Thyroid gland (tissue), 4 donors: ENCODE measurements at regions not wholly inside any gene's neighbourhood (a gene's known extent, or its start where the extent isn't known, plus 50 kb on each side); places are given as distances from the start of the nearest gene placed in this dataset.
"Not testable (repeated sequence)": the region's sequence is repeated elsewhere in the genome, so short reads cannot be mapped to it uniquely, and the experiment has no call there.

ENCODE experiments used
- CTCF ChIP-seq, 6 experiments: fragments of 200-600 bp in 3 of 6; fragments of 450-650 bp in 3 of 6; sonication (generic) in 3 of 6; IDR thresholded peaks; one replicate each; pipeline ENCODE4 v1.5.1; 2016 to 2019; ENCODE audit warnings: antibody characterized with exemption in 6 of 6, mild to moderate bottlenecking in 2 of 6, inconsistent platforms in 1 of 6, moderate library complexity in 1 of 6
- POLR2A ChIP-seq, 2 donors: fragments of 450-650 bp; IDR thresholded peaks; one replicate each; pipeline ENCODE4 v1.6.1; 2017; ENCODE audit warnings: antibody characterized with exemption in 2 of 2, mild to moderate bottlenecking in 2 of 2, moderate library complexity in 1 of 2

- TF ChIP-seq CTCF, POLR2A (IDR thresholded peaks at IDR 0.05): not testable (repeated sequence)
These were observed 709.9 kb upstream of the LUZP2 start for GRCh38 chr11:23786974-23787373.
